HK-2 (cell line): ENCODE measurements at regions not wholly inside any gene's neighbourhood (a gene's known extent, or its start where the extent isn't known, plus 50 kb on each side); places are given as distances from the start of the nearest gene placed in this dataset.

ENCODE experiments used
- DNase-seq: peaks from one replicate; pipeline ENCODE4 v3.0.0-alpha.2; 2018; ENCODE audit not compliant: unreplicated experiment

- DNase-seq = no peak
These were observed 532.3 kb upstream of the MMS22L start for GRCh38 chr6:97815301-97815812.

- DNase-seq = no peak
These were observed 533.5 kb upstream of the MMS22L start for GRCh38 chr6:97816526-97816925.

DNA sequence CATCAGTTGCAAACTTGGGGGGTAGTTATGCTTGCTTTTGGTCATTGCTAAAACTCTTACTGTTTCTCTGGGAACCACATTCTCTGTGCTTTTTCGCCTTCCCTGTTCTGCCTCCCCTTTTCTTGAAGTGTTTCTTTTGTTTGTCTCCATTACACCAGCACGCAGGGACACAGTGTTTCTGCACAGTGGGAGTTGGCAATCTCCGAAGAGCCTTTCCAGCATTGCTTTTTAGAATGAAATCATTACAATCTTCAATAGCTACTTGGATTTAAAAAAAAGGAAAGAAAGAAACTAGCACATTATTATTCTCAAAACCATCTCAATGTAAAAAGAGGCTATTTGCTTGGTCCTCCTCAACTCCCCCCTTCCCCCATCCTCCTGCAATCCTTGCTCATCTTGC lies 536.7 kb upstream of the MMS22L start:
- no peak for DNase-seq

GRCh38 chr6:97820400-97820799 lies 537.4 kb upstream of the MMS22L start:
- DNase-seq = no peak

GRCh38 chr6:97822632-97823031 lies 539.6 kb upstream of the MMS22L start:
- DNase-seq = no peak

DNA sequence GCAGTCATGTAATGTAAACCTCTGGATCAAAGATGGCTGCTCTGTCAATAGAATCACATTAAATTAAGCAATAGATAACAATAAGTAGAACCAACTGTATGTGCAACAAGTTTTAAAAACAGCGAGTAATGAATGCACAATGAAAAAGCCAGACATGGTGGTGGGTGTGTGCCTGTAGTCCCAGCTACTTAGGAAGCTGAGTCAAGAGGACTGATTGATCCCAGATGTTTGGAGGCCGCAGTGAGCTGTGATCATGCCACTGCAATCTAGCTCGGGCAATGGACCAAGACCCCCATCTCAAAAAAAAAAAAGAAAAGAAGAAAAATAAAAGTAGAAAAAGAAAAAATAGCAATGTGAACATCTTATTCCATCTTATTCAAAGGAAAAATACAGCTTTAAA lies 558.7 kb upstream of the MMS22L start:
- no peak for DNase-seq

DNA sequence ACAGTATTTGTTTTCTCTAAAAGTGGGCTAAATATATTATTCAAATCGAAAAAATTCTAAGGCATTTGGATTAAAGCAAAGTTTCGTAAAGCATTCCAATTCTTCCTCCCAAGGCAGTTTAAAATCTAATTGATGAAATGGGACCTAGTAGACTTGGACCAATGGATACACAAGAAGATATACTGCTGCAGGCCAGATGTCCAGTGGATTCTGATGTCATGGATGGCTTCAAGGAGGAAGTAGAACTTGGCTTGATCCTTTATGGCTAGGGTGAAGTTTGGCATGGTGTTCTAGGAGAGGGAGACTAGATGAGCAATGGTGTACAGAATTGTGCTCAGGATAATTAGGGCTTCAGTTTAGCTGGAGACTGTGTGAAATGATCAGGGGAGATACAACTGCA lies 559.5 kb upstream of the MMS22L start:
- DNase-seq = no peak

DNA sequence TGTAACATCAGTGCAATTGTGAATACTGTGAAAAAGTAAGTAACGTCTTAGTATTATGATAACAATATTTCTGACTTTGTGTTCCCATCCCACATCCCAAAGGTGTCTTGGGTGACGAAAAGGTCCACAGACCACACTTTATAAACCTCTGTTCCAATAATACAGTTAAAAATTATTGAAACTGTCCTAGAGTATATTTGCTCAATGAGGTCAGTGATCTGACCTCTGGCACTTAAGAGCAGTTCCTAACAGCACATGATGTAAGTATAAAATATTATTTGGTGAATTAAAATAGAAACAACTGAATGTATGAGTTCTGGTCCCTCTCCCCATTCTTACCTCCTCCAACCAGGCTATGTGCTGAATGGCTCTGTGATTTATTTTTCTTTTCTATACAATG lies 566.4 kb upstream of the MMS22L start:
- no peak for DNase-seq

GRCh38 chr6:97850458-97851212 lies 567.6 kb upstream of the MMS22L start:
- no peak for DNase-seq

- no peak for DNase-seq
These were observed 580.7 kb upstream of the MMS22L start for GRCh38 chr6:97863697-97864096.

- no peak for DNase-seq
These were observed 581.4 kb upstream of the MMS22L start for GRCh38 chr6:97864366-97864765.

- DNase-seq = no peak
These were observed 581.8 kb upstream of the MMS22L start for GRCh38 chr6:97864826-97865225.

DNA sequence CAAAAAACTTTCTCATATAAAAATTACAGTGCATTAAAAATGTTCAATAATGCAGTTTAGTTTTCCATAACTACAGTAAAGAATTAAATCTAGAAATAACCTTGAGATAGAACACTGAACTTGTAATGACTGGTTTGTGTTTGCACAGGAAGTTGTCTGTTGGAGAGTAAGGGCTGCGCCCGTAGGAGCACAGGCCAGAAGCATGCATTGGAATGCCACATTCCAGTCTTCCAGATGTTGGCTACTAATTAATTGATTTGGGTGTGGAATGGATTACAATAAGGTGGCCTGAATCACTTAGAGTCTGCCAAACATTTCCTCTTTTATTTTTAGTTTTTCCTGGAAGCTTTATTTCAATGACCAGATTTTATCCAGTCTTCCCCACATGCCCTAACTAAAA lies 582.6 kb upstream of the MMS22L start:
- no peak for DNase-seq

DNA sequence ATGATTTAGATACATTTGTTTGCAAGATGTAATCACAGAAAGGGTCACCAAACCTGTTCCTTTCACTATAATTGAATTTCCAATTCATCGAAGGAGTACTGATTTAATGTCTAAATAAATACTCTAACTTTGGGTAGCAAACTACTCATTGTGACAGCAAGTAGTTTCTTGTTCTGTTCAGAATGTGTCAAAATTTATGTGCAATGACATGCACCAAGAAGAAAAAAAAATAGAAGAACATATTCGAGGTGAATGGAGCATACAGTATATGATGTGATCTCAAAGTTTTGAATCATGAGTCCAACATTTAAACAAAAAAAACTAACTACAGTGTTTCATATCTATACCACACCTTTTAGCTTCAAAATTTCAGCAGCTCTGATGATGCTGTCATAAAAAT lies 583.6 kb upstream of the MMS22L start:
- DNase-seq = no peak

GRCh38 chr6:97867177-97867576 lies 584.2 kb upstream of the MMS22L start:
- no peak for DNase-seq

- no peak for DNase-seq
These were observed 587.3 kb upstream of the MMS22L start for GRCh38 chr6:97870273-97870672.

- DNase-seq = no peak
These were observed 593.7 kb upstream of the MMS22L start for GRCh38 chr6:97876711-97877110.

DNA sequence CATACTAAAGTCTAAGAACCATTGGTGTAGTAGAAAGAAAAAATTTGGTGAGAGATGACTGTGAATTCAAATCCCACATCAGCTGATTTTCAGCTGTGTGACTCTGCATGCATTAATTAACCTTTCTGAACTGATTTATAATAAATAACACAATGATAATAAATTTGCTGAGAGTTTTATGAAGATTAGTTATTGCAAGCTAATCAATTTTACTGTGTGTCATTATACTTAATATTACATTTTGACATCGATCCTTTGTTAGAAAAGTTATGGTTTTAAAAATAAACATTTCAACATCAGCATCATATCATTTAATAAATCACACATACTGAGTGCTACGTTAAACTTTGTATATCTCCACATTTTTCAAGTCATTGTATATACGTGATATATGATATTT lies 599.7 kb upstream of the MMS22L start:
- DNase-seq = no peak

DNA sequence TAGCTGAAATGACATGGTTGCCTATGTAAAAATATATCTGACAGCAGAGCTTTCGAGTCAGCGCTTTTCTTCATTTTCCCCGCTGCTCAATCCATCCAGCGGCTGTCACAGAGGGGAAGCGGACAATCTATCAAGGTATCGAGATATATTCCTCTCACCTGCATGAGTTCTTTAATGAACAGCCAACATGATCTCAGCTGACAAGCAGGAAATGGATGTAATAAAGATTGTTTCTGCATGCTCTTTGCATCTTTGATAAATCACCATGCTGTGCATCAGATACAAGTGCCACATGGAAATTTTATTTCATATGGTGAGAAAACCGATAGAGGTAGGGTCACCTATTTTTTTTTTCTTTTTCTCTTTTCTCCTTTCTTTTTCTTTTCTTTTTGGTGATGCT lies 602.3 kb upstream of the MMS22L start:
- DNase-seq = no peak

DNA sequence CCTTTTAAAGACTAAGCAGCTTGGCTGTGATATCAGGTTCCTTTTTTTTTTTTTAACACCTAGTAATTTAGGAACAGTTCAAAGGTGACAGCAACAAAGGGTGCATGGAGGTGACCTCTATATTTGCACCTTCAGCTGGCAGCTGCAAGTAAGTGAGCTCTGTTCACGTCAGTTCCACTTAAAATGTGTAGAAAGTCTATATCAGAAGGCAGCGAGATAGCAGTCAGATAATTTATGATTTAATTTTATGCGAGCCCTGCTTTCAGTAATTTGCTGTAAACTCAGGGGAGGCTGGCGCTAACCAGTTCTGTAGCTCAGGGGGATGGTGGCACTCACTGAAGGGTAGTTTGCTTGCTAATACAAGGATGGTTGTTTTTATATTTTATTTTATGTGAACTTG lies 602.8 kb upstream of the MMS22L start:
- DNase-seq = no peak

DNA sequence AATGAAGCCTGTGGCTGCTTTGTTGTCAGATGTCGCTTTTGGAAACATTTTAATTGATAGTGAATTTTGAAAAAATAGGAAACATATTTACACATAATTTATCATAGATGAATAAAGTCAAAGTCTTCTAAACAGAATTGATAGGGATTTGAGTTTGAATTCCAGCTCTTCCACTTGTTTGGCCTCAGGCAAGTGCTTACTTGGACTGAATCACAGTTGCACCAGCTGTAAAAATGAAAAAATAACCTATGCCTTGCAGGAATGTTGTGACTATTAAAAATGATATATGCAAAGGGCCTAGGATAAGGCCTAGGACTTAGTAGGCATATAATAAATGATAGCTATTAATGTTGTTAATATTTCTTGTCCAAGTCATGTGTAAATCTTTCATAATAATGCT lies 618.5 kb upstream of the MMS22L start:
- no peak for DNase-seq

DNA sequence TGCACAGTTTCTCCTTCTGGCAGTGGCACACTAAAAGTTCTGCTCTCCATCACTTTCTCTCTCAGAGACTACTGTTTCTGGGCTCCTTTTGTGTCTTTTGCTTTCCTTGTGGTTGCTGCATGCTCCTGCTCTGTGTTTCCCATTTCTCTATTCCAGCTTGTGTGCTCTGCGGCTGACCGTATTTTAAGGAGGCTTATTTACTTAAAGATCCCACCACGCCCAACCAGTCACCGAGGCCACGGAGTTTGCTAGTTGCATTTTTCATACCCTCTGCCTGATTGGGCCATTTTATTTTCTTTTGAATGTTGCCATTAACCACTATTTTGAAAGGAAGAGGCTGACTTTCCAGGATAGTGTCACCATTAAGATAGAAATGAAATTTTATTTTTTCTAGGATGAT lies 626.4 kb upstream of the MMS22L start:
- DNase-seq = no peak

GRCh38 chr6:97913721-97914120 lies 630.7 kb upstream of the MMS22L start:
- no peak for DNase-seq

- DNase-seq = no peak
These were observed 631.9 kb upstream of the MMS22L start for GRCh38 chr6:97914912-97915311.
